Lung (tissue), 11 donors: ENCODE measurements at regions not wholly inside any gene's neighbourhood (a gene's known extent, or its start where the extent isn't known, plus 50 kb on each side); places are given as distances from the start of the nearest gene placed in this dataset.

Experiments
- ATAC-seq: fragments of 200-7000 bp; cut with Tn5 transposase; one replicate; pipeline ENCODE4 v1.9.1; 2020; ENCODE audit warnings: moderate number of reproducible peaks; ENCODE audit not compliant: insufficient read depth, low FRiP score
- DNase-seq, 3 donors: peaks; one replicate each; pipeline ENCODE4 v3.0.0-alpha.2; 2013 to 2017
- H3K27ac ChIP-seq, 2 donors: one replicate each; pipeline ENCODE4 v1.5.1; 2013; ENCODE audit warnings: mild to moderate bottlenecking in 2 of 2, moderate library complexity in 2 of 2, control low read depth in 1 of 2, inconsistent platforms in 1 of 2, low read depth in 1 of 2, low read length in 1 of 2
- H3K27me3 ChIP-seq, 3 donors: one replicate each; pipeline ENCODE4 v1.5.1; 2013; ENCODE audit warnings: low read length in 2 of 3; ENCODE audit not compliant: control insufficient read depth in 3 of 3, insufficient read depth in 3 of 3
- H3K36me3 ChIP-seq, 4 donors: one replicate each; pipeline ENCODE4 v1.5.1; 2013; ENCODE audit warnings: low read length in 4 of 4, mild to moderate bottlenecking in 1 of 4, moderate library complexity in 1 of 4; ENCODE audit not compliant: control insufficient read depth in 4 of 4, insufficient read depth in 4 of 4
- H3K4me1 ChIP-seq, 5 donors: one replicate each; pipeline ENCODE4 v1.5.1; 2013; ENCODE audit warnings: low read length in 5 of 5, mild to moderate bottlenecking in 2 of 5, moderate library complexity in 1 of 5; ENCODE audit not compliant: control insufficient read depth in 5 of 5, insufficient read depth in 5 of 5
- H3K4me3 ChIP-seq: one replicate; pipeline ENCODE4 v1.5.1; 2013; ENCODE audit warnings: mild to moderate bottlenecking, control low read depth, moderate library complexity
- H3K9ac ChIP-seq, 2 donors: one replicate each; pipeline ENCODE4 v1.5.1; 2013; ENCODE audit warnings: low read length in 2 of 2, control low read depth in 1 of 2; ENCODE audit not compliant: insufficient read depth in 1 of 2
- H3K9me3 ChIP-seq, 4 donors: one replicate each; pipeline ENCODE4 v1.5.1; 2013; ENCODE audit warnings: low read length in 3 of 4, mild to moderate bottlenecking in 1 of 4, moderate library complexity in 1 of 4; ENCODE audit not compliant: control insufficient read depth in 4 of 4, insufficient read depth in 3 of 4
- CTCF ChIP-seq: IDR thresholded peaks from 2 replicates; pipeline ENCODE4 v1.5.1; 2012; ENCODE audit warnings: mild to moderate bottlenecking; ENCODE audit errors: control extremely low read depth, extremely low read depth
- WGBS, 2 donors: extraction: QIAGEN DNeasy Blood & Tissue Kit; methylation state at CpG; one replicate each; pipeline ENCODE4 v1.1.7; 2013; 5-methylcytosine and 5-hydroxymethylcytosine counted together
- donor health status: control.
- donor health status: control.
- donor health status: Bipolar disorder and iron deficiency.
- donor health status: healthy.
- donor health status: DM: yes; HTN: yes; CAD: no.

- H3K4me3 ChIP-seq: no peak overlapping the region
- no peaks in the 10 kb centered on the region for H3K36me3 ChIP-seq
- H3K9ac ChIP-seq: no peak overlapping the region
- peak in 1 of 3 donors; percentile 33 for DNase-seq
- H3K27ac ChIP-seq: no peak overlapping the region
- ATAC-seq: no peak
- peaks cover 0 to 4% (median 2%) of the 10 kb centered on the region in 4 donors for H3K9me3 ChIP-seq
- H3K27me3 ChIP-seq: no peaks in the 10 kb centered on the region
- no peak for TF ChIP-seq CTCF
- H3K4me1 ChIP-seq: no peaks in the 10 kb centered on the region
- WGBS, 2 donors: 75 to 87% methylated on average over 2 of the region's 2 CpGs
Observed at GRCh38 chr11:107276077-107276476, 181.5 kb downstream of the CWF19L2 start.

GRCh38 chr11:107275632-107276031, 182.0 kb downstream of the CWF19L2 start:
- Histone ChIP-seq H3K27me3 (no peaks in the 10 kb centered on the region), H3K4me3 (no peak overlapping the region), H3K36me3 (no peaks in the 10 kb centered on the region), H3K4me1 (no peaks in the 10 kb centered on the region), H3K9me3 (peaks cover 0 to 4% (median 2%) of the 10 kb centered on the region in 4 donors), H3K9ac (no peak overlapping the region), H3K27ac (no peak overlapping the region)
- no peak for ATAC-seq
- WGBS, 2 donors: 73 to 97% methylated on average over 1 of the region's 1 CpG
- no peak for DNase-seq
- no peak for TF ChIP-seq CTCF

- no peaks in the 10 kb centered on the region for H3K4me1 ChIP-seq
- no peaks in the 10 kb centered on the region for H3K27me3 ChIP-seq
- no peaks in the 10 kb centered on the region for H3K36me3 ChIP-seq
- H3K4me3 ChIP-seq: no peak overlapping the region
- no peak for TF ChIP-seq CTCF
- H3K9me3 ChIP-seq: peaks cover 0 to 1% (median 0%) of the 10 kb centered on the region in 4 donors
- H3K27ac ChIP-seq: no peak overlapping the region
- WGBS, 2 donors: 86 to 89% methylated on average over 4 of the region's 4 CpGs
- DNase-seq (no peak), ATAC-seq (no peak)
- no peak overlapping the region for H3K9ac ChIP-seq
Observed at GRCh38 chr11:107274138-107274537, 183.5 kb downstream of the CWF19L2 start.

GRCh38 chr11:107272561-107272960, 185.1 kb downstream of the CWF19L2 start:
- peaks cover 0 to 1% (median 0%) of the 10 kb centered on the region in 4 donors for H3K9me3 ChIP-seq
- no peaks in the 10 kb centered on the region for H3K4me1 ChIP-seq
- H3K9ac ChIP-seq: no peak overlapping the region
- H3K27ac ChIP-seq: no peak overlapping the region
- H3K27me3 ChIP-seq: no peaks in the 10 kb centered on the region
- ATAC-seq (no peak), DNase-seq (no peak)
- 78% methylated on average over 5 of the region's 5 CpGs for WGBS, 2 donors
- H3K36me3 ChIP-seq: no peaks in the 10 kb centered on the region
- no peak overlapping the region for H3K4me3 ChIP-seq
- TF ChIP-seq CTCF: no peak
